Activated CD8-positive, alpha-beta memory T cell treated with anti-CD3 and anti-CD28 coated beads for 24 hours (primary cell): ENCODE measurements at regions not wholly inside any gene's neighbourhood (a gene's known extent, or its start where the extent isn't known, plus 50 kb on each side); places are given as distances from the start of the nearest gene placed in this dataset.
"Not testable (repeated sequence)": the region's sequence is repeated elsewhere in the genome, so short reads cannot be mapped to it uniquely, and the experiment has no call there.

Experiments used
- DNase-seq: peaks from one replicate; pipeline ENCODE4 v3.0.0-alpha.2; 2020

DNA sequence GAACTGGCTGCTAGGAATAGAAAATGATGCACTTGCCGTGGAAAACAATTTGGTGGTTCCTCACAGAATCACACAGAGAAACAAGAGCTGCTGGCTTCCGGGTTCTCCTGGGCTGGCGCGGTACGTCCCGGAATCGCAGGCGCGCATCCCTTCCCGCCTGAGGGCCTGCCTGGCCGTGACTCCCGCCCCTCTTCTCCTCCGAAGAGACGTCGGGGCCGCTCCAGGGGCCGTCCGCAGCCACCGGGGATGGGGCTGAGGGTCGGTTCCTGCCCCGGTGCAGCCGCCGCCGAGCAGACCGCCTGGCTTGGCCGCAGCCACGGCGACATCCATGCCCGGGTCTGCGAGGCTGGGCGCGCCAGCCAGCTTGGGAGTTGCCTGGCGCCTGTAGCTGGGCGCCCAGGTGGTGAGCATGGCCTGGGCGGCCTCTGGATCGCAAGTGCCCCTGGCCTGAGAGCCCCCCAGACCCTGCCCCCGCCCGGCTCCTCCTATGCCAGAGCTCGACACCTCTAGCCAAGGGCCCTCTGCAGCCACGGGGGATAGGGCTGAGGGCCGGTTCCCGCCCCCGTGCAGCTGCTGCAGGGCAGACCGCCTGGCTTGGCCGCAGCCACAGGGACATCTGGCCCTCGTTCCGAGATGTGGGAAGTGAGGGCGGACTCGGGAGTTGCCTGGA is 83.9 kb upstream of the ZNG1F start:
- DNase-seq = peak; percentile 86

DNA sequence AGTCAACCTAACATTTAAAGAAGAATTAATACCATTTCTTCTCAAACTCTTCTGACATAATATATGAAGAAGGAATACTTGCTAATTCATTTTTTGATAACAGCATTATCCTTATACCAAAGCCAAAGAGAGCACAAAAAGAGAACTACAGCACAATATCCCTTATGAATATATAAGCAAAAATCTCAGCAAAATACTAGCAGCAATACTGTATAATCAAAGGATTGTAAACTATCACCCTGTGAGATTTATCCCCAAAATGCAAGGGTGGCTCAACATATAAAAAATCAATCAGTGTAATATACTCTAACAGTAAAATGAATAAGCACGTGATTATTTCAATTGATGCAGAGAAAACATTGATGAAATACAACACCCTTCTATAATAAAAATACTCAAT is 81.9 kb upstream of the ZNG1F start:
- not testable (repeated sequence) for DNase-seq

DNA sequence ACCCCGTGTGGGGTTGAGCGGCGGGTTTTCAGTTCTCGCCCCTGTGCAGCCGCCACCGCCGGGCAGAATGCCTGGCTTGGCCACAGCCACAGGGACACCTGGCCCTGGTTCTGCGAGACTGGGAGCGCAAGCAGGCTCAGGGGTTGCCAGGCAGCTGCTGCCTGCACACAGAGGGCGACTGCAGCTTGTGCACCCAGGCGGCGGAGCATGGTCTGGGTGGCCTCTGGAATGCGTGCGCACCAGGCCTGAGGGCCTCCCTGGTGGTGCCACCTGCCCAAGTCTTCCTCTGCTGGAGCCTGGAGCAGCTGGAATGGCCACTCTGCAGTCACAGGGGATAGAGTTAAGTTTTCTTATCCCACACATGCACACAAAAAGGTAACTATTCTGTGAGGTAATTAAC is 80.4 kb upstream of the ZNG1F start:
- not testable (repeated sequence) for DNase-seq

DNA sequence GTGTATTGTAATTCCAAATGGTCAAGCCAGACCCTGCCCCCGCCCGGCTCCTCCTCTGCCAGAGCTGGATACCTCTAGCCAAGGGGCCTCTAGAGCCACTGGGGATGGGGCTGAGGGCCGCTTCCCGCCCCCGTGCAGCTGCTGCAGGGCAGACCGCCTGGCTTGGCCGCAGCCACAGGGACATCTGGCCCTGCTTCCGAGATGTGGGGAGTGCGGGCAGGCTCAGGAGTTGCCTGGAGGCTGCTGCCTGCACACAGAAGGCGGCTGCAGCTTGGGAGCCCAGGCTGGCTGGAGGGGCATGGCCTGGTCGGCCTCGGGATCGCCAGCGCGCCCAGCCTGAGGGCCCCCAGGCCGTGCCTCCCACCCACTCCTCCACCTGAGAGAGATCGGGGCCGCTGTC is 79.9 kb upstream of the ZNG1F start:
- DNase-seq = not testable (repeated sequence)

DNA sequence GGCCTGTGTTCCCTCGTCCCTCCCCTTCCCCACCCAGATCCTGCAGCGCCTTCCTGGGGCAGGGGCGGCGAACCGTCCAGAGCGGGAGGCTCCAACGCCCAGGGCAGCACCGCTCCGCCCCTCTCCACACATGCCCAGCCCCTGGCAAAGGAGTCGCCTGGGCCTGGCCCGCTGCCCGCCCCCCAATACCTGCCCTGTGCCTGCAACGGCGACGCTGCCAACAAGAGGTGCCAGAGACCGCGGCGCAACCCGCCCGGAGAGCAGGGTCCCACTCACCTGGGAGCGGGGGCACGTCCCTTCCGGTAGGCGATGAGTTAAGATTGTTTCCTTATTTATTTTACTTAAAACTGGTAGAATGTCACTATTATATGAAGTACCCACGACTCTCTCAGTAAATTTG is 77.5 kb upstream of the ZNG1F start:
- not testable (repeated sequence) for DNase-seq

DNA sequence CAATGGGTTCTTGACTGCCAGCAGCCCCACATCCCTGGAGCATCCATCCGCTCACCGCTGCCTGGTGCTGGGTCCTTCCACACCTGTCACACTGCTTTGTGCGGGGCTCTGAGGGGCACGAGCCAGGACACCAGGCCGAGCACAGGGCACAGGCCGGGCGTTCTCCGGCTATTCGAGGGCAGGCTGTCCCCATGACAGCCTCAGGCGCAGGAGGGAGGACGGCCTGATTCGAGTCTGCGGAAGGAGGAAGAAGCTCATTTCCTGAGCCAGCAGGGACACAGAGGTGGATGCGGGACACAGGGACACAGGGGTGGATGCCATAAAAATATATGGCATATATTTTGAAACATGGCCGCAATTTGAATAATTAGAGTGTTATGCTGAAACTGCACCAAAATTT is 76.9 kb upstream of the ZNG1F start:
- not testable (repeated sequence) for DNase-seq

DNA sequence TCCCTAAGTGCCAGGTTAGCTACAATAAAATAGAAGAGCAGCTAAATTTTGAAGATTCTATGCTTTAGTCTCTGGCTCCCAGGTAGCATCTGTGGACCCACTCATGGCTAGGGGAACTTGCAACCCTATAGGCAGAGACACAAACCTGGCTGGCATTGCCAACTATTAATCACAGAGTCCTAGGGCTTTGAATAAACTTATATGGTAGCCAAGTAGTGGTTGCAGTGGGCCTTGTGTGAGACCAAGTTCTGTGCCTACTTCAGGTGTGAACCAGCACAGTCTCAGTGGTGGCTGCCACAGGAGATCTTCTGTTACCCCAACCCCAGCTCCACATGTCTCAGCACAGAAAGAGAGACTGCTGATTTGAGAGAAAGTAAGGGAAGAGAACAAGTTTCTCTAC is 62.9 kb upstream of the ZNG1F start:
- not testable (repeated sequence) for DNase-seq

DNA sequence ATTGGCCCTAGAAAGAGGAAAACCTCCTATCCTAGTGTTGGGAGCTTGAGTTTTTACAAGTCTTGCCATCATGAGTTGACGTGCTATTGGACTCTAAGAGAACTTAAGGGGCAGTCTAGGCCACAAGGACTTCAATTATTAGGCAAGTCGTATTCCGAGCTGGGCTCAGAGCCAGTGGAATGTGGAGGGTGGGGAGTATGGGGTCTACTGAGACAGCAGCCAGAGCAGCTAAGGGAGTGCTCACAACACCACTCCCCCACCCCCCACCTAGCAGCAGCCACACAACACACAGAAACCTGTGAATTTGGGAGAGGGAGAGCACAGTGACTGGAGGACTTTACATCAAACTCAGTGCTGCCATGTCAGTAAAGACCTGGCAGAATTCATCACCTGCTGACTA is 62.0 kb upstream of the ZNG1F start:
- DNase-seq = not testable (repeated sequence)

DNA sequence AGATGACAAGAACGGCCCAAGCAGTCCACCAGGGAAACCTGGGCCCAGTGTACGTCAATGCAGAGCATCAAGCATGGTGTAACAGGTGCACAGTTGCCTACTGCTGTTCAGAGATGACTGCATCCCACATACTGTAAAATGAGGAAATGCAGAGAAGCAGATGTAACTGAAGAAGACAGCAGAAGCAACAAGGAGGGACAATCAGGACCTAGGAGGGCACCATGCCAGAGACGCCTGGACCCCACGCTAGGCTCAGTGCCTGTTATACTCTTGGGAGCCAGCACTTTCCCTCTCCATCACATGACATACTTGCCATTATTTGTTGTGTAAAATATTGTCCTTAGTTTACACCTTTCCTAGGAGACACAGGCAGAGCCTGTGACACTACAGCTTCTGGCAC is 57.6 kb upstream of the ZNG1F start:
- DNase-seq = not testable (repeated sequence)
